ENCODE measurements at regions not wholly inside any gene's neighbourhood (a gene's known extent, or its start where the extent isn't known, plus 50 kb on each side); places are given as distances from the start of the nearest gene placed in this dataset.
"Not testable (repeated sequence)": the region's sequence is repeated elsewhere in the genome, so short reads cannot be mapped to it uniquely, and the experiment has no call there.

GRCh38 chr6:2611092-2611491, 139.6 kb downstream of the MYLK4 start:
- Histone ChIP-seq H3K4me3 (no peak overlapping the region), H3K27ac (no peak overlapping the region)

DNA sequence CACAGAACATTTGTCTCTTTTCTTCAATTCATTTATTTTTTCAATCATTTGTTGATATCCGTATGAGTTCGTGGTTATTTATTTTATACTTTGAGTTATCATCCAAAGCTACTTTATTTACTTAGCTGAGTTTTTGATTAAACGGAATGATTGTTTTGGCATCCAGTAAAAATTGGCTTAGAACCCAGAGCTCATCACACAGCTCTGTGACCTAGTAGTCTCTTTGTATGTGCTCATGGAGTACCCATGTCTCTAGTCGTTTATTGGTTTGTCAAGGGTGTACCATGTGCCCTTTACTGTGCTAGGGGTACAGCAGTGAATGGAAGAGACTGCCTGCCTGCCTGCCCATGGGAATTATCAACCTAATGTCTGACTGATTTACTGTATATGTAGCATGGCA, 142.2 kb downstream of the MYLK4 start:
- no peak overlapping the region for H3K4me3 ChIP-seq
- H3K27ac ChIP-seq = no peak overlapping the region

DNA sequence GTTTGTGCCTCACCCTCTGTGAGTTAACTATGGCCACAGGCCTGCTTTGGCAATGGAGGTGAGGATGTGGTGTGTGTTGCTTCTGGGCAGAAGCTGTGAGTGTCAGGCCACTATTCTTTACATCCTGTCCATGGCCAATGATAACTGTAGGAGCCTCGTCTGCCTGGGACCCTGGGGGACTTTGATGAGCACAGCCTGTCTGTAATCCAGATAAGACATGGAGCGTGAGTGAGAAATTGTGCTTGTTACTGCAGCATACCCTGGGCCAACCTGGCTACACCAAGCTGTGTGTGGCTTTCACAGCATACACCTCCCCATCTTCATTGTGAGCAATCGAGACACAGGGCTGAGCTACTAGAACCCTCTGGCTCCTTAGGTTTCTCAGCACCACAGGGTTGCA, 150.4 kb downstream of the MYLK4 start:
- Histone ChIP-seq H3K27ac (no peak overlapping the region), H3K4me3 (no peak overlapping the region)

GRCh38 chr6:2599817-2600216, 150.9 kb downstream of the MYLK4 start:
- H3K27ac ChIP-seq = no peak overlapping the region
- H3K4me3 ChIP-seq = no peak overlapping the region

DNA sequence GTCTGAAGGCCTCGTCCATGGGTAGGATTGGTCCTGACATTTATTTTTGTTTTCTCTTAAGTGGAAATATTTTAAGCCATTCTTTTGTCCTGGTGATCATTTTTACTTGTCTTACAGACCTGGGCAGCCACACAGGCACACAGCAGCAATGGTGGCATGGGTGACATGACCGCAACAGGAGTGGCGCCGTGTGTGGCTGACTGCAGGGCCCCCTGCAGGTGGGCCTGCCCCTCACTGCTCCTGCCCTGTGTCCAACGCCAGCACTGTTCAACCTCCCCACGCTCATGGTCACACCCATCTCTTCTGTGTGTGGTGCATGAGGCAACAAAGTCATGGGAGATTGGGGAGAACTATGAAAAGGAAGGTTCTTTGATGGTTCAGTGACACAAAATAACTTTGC, 151.9 kb downstream of the MYLK4 start:
- no peak overlapping the region for H3K27ac ChIP-seq

GRCh38 chr6:2597991-2598390, 152.7 kb downstream of the MYLK4 start:
- Histone ChIP-seq H3K27ac (no peak overlapping the region), H3K4me3 (no peak overlapping the region)

More for the DNA sequence above, 151.9 kb downstream of the MYLK4 start:
- H3K4me3 ChIP-seq = no peak overlapping the region

- H3K27ac ChIP-seq, H3K4me3 ChIP-seq: not testable (repeated sequence)
Measured at GRCh38 chr6:2597457-2597856, 153.3 kb downstream of the MYLK4 start.

GRCh38 chr6:2596222-2596621, 154.5 kb downstream of the MYLK4 start:
- Histone ChIP-seq H3K4me3 (no peak overlapping the region), H3K27ac (no peak overlapping the region)

DNA sequence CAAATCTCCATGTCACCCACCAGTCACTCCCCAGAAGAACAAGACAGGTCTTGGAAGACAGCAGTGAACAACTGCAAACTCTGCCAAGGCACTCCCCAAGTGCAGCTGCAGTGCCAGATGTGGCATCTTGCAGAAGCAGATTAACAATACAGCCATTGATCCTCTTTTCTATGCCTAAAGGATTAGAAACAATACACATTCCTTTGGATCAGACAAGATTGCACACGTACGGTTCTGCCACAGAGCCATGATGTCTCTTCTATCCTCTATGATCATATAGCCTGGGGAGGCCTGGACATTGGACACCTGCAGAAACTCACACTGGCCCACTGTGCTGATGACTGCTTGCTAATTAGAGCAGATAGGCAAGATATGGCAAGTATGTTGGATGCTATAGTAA, 155.9 kb downstream of the MYLK4 start:
- no peak overlapping the region for H3K4me3 ChIP-seq
- peak overlapping the region in 1 of 21 experiments; percentile 16 for H3K27ac ChIP-seq

GRCh38 chr6:2593167-2593566, 157.6 kb downstream of the MYLK4 start:
- H3K4me3 ChIP-seq = no peak overlapping the region
- no peak overlapping the region for H3K27ac ChIP-seq

GRCh38 chr6:2589171-2589661, 161.5 kb downstream of the MYLK4 start:
- H3K27ac ChIP-seq = peak overlapping the region in 5 of 21 experiments; percentile 16 to 48 (median 41)

DNA sequence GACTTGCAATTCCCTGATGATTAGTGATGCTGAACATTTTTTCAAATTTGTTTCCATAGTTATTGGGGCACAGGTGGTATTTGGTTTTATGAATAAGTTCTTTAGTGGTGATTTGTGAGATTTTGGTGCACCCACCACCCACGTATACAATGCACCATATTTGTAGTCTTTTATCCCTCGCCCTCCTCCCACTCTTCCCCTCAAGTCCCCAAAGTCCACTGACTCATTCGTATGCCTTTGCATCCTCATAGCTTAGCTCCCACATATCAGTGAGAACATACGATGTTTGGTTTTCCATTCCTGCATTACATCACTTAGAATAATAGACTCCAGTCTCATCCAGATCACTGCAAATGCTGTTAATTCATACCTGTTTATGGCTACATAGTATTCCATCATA, 167.3 kb downstream of the MYLK4 start:
- Histone ChIP-seq H3K27ac (no peak overlapping the region), H3K4me3 (no peak overlapping the region)

More at GRCh38 chr6:2589171-2589661, 161.5 kb downstream of the MYLK4 start:
- H3K4me3 ChIP-seq = no peak overlapping the region

- Histone ChIP-seq H3K27ac (no peak overlapping the region), H3K4me3 (no peak overlapping the region)
Measured at GRCh38 chr6:2582268-2582667, 168.5 kb downstream of the MYLK4 start.

DNA sequence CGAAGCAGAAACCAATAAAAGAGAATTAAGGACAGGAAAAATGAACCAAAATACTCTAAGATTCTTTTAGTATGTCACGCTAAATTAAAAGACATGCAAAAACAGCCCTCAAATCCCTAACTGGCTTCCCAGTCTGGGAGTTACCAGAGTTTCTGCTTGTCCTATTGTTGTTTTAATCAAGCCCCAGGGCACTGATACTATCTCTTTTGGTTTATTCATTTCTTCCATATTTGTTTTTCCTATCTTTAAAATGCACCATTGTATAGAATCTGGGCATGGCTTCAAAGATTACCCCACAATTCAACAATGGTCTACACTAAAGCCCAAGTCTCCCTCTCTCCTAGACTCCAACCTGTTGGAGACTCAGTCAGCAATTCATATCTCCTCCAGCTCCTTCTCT, 169.1 kb downstream of the MYLK4 start:
- H3K27ac ChIP-seq = peak overlapping the region in 3 of 21 experiments; percentile 40 to 54 (median 48)
- no peak overlapping the region for H3K4me3 ChIP-seq

- H3K4me3 ChIP-seq = no peak overlapping the region
- peak overlapping the region in 5 of 21 experiments; percentile 6 to 54 (median 40) for H3K27ac ChIP-seq
Measured at GRCh38 chr6:2581011-2581410, 169.7 kb downstream of the MYLK4 start.

DNA sequence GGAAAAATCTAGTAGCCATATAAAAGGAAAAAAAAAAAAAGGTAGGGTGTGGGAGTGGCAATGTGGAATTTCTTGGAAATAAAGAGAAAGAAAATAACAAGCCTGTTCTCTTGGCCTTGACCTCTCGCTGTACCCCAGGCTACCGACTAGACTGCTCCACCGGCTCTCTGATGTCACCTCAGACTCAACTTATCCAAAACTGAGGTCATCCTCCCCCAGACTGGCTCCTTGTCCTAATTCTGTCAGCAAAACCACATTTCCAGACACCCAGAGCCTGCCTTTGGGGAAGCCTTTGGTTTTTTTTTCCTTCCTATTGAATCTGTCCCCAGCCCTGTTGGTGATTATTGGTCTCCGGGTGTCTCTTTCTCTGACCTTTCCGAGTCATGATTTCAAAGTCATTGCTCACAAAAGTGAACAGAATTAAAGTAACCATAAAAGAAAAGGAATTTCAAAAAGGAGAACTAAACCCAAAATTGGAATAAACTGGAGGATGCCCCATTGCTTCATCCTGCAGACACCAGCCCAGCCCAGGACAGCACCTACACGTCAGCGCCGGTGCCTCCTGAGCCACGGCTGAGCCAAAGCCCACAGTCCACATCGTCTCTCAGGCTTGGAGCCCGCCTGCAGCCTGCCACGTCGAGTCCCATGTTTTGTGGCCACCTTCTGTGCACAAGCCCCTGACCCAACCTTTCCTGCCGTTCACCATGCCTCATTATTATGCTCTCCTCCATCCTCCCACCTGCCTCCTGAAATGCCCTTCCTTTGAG, 170.7 kb downstream of the MYLK4 start:
- H3K27ac ChIP-seq = peak overlapping the region in 2 of 21 experiments; percentile 37 to 48
- no peak overlapping the region for H3K4me3 ChIP-seq

- Histone ChIP-seq H3K27ac (peak overlapping the region in 1 of 21 experiments; percentile 37), H3K4me3 (no peak overlapping the region)
Measured at GRCh38 chr6:2579241-2579761, 171.4 kb downstream of the MYLK4 start.

DNA sequence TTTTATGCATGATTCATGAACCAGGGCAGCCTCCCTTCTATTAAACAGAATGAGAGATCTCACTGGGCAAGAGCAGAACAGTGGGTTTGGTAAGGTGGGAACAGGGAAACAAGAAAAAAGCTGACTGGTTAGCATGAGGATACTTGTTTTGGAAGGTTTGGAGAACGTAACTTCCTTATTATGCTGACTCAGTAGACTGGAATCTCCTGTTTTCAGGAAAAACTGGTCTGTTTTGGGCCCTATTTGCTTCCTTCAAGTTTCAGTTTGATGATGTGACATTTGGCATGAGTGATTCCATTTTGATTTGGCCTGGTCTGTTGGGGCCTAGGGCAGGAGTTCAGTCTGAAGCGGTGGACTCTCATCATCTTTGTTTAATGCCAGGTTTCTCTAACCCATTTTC, 172.0 kb downstream of the MYLK4 start:
- H3K4me3 ChIP-seq = no peak overlapping the region
- H3K27ac ChIP-seq = no peak overlapping the region

- H3K4me3 ChIP-seq = no peak overlapping the region
- no peak overlapping the region for H3K27ac ChIP-seq
Measured at GRCh38 chr6:2576499-2576898, 174.2 kb downstream of the MYLK4 start.

GRCh38 chr6:2575236-2575635, 175.5 kb downstream of the MYLK4 start:
- H3K4me3 ChIP-seq = no peak overlapping the region

GRCh38 chr6:2569420-2569819, 181.3 kb downstream of the MYLK4 start:
- not testable (repeated sequence) for H3K27ac ChIP-seq, H3K4me3 ChIP-seq

More at GRCh38 chr6:2575236-2575635, 175.5 kb downstream of the MYLK4 start:
- no peak overlapping the region for H3K27ac ChIP-seq
